Gastroesophageal sphincter (tissue), 4 donors: ENCODE measurements at regions not wholly inside any gene's neighbourhood (a gene's known extent, or its start where the extent isn't known, plus 50 kb on each side); places are given as distances from the start of the nearest gene placed in this dataset.

Experiments used
- ATAC-seq: fragments of 150-250 bp; one replicate; pipeline ENCODE4 v1.9.1; 2016; ENCODE audit warnings: mild to moderate bottlenecking, moderate library complexity
- H3K27ac ChIP-seq, 4 donors: fragments of 200-600 bp; sonication (generic) in 3 of 4; 1 replicate in 3 of 4; 2 replicates in 1 of 4; pipeline ENCODE4 v1.5.1; 2016 to 2019
- H3K27me3 ChIP-seq: fragments of 200-600 bp; sonication (generic); one replicate; pipeline ENCODE4 v1.5.1; 2019
- H3K36me3 ChIP-seq, 2 donors: fragments of 200-600 bp; sonication (generic); one replicate each; pipeline ENCODE4 v1.5.1; 2019; ENCODE audit warnings: control low read depth in 1 of 2
- H3K4me1 ChIP-seq, 3 donors: fragments of 200-600 bp; sonication (generic); 1 replicate in 2 of 3; 2 replicates in 1 of 3; pipeline ENCODE4 v1.5.1; 2016 to 2019; ENCODE audit warnings: control low read depth in 2 of 3
- H3K4me3 ChIP-seq, 2 donors: fragments of 200-600 bp; sonication (generic); one replicate each; pipeline ENCODE4 v1.5.1; 2019; ENCODE audit warnings: mild to moderate bottlenecking in 1 of 2, moderate library complexity in 1 of 2
- H3K9me3 ChIP-seq, 3 donors: fragments of 200-600 bp; sonication (generic); one replicate each; pipeline ENCODE4 v1.5.1; 2017 to 2019; ENCODE audit warnings: control low read depth in 2 of 3
- CTCF ChIP-seq, 4 experiments: fragments of 200-600 bp in 2 of 4; fragments of 450-650 bp in 2 of 4; sonication (generic) in 1 of 4; IDR thresholded peaks; one replicate each; pipeline ENCODE4 v1.5.1; 2017 to 2019; ENCODE audit warnings: antibody characterized with exemption in 4 of 4, mild to moderate bottlenecking in 2 of 4, moderate library complexity in 2 of 4
- EP300 ChIP-seq: sonication (generic); formaldehyde crosslinking; IDR thresholded peaks from one replicate; pipeline ENCODE4 v1.6.1; 2017; ENCODE audit warnings: antibody characterized with exemption, mild to moderate bottlenecking
- POLR2A ChIP-seq, 2 donors: fragments of 450-650 bp; IDR thresholded peaks; one replicate each; pipeline ENCODE4 v1.6.1; 2017; ENCODE audit warnings: antibody characterized with exemption in 2 of 2, mild to moderate bottlenecking in 2 of 2, moderate library complexity in 1 of 2
- POLR2AphosphoS5 ChIP-seq: sonication (generic); formaldehyde crosslinking; IDR thresholded peaks from one replicate; pipeline ENCODE4 v1.6.1; 2017; ENCODE audit warnings: antibody characterized with exemption
- WGBS, 2 donors: methylation state at CpG; one replicate each; pipeline ENCODE4 v1.1.5; 2018; ENCODE audit warnings: low coverage in 1 of 2; 5-methylcytosine and 5-hydroxymethylcytosine counted together

DNA sequence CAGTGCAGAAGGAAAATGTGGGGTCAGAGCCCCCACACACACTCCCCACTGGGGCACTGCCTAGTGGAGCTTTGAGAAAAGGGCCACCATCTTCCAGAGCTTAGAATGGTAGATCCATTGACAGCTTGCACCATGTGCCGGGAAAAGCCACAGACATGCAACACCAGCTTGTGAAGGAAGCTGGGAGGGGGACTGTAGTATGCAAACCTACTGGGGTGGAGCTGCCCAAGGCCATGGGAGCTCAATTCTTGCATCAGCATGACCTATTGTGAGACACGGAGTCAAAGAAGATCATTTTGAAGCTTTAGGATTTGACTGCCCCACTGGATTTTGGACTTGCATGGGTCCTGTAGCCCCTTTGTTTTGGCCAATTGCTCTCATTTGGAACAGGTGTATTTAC is 142.8 kb upstream of the ARHGEF9 start:
- 100% methylated on average over 1 of the region's 2 CpGs; no CpG with 5 or more reads in 1 of the 2 donors for WGBS, 2 donors

GRCh38 chrX:63922221-63922620 is 137.2 kb upstream of the ARHGEF9 start:
- Histone ChIP-seq H3K9me3 (no peaks in the 10 kb centered on the region), H3K4me1 (no peaks in the 10 kb centered on the region), H3K4me3 (no peak overlapping the region), H3K36me3 (no peaks in the 10 kb centered on the region), H3K27ac (no peak overlapping the region), H3K27me3 (no peaks in the 10 kb centered on the region)
- ATAC-seq: no peak
- 20 to 33% methylated on average over 1 of the region's 2 CpGs for WGBS, 2 donors
- TF ChIP-seq POLR2AphosphoS5: no peak
- TF ChIP-seq EP300: no peak
- no peak for TF ChIP-seq POLR2A (IDR thresholded peaks at IDR 0.05)
- no peak for TF ChIP-seq CTCF (IDR thresholded peaks at IDR 0.05)

More for the DNA sequence above, 142.8 kb upstream of the ARHGEF9 start:
- Histone ChIP-seq H3K27me3 (no peaks in the 10 kb centered on the region), H3K36me3 (no peaks in the 10 kb centered on the region), H3K4me1 (no peaks in the 10 kb centered on the region), H3K9me3 (no peaks in the 10 kb centered on the region), H3K27ac (no peak overlapping the region), H3K4me3 (no peak overlapping the region)
- ATAC-seq: no peak
- TF ChIP-seq POLR2AphosphoS5 (no peak), POLR2A (IDR thresholded peaks at IDR 0.05) (no peak), EP300 (no peak), CTCF (IDR thresholded peaks at IDR 0.05) (no peak)

GRCh38 chrX:63920875-63921274 is 135.9 kb upstream of the ARHGEF9 start:
- Histone ChIP-seq H3K4me3 (no peak overlapping the region), H3K4me1 (no peaks in the 10 kb centered on the region), H3K36me3 (no peaks in the 10 kb centered on the region), H3K9me3 (no peaks in the 10 kb centered on the region), H3K27me3 (no peaks in the 10 kb centered on the region), H3K27ac (no peak overlapping the region)
- ATAC-seq: no peak
- TF ChIP-seq POLR2A (IDR thresholded peaks at IDR 0.05): no peak
- no peak for TF ChIP-seq EP300
- TF ChIP-seq CTCF (IDR thresholded peaks at IDR 0.05): no peak
- no peak for TF ChIP-seq POLR2AphosphoS5
- WGBS, 2 donors: 17% methylated on average over 1 of the region's 2 CpGs; no CpG with 5 or more reads in 1 of the 2 donors

DNA sequence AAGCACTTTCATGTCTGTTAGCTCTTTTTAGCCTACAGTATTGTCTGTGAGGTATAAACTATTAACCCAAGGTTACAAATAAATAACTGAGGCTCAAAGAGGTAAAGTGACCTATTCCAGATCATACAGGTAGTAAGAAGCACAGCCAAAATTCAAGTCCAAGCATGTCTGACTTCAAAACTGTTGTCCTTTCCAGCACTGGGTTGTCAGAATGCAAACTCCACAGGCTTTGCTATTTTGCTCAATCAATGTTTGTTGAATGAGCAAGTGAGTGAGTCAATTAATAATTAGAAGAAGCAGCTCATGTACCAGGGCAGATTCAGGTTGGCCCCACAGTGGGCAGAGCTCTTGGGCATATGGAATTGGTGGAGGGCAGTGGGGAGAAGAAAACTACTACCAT is 134.1 kb upstream of the ARHGEF9 start:
- Histone ChIP-seq H3K9me3 (no peaks in the 10 kb centered on the region), H3K4me3 (no peak overlapping the region), H3K27me3 (no peaks in the 10 kb centered on the region), H3K4me1 (no peaks in the 10 kb centered on the region), H3K36me3 (no peaks in the 10 kb centered on the region), H3K27ac (no peak overlapping the region)
- TF ChIP-seq POLR2AphosphoS5 (no peak), EP300 (no peak), POLR2A (IDR thresholded peaks at IDR 0.05) (no peak), CTCF (IDR thresholded peaks at IDR 0.05) (no peak)
- ATAC-seq: no peak

DNA sequence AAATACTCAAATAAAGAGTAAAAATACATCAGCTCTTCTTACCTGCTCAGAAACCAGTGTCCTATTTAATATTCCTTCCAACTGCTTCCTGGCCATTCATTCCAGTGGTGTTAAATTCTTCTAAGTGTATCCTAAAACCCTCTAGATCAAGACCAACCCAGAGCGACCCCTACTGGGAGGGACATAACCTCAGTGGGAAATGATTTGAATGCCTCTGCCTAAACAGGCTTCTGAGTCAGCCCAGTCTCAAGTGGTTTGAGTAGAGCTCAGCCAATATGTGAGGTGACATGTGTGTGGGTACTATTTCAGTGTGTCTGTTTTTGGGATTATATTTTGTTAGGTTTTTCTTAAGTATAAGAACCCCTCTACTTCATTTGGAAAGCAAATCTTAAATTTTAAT is 133.6 kb upstream of the ARHGEF9 start:
- H3K36me3 ChIP-seq: no peaks in the 10 kb centered on the region
- no peaks in the 10 kb centered on the region for H3K4me1 ChIP-seq
- ATAC-seq: no peak
- WGBS, 2 donors: 0% methylated on average over 1 of the region's 1 CpG; no CpG with 5 or more reads in 1 of the 2 donors
- H3K27me3 ChIP-seq: no peaks in the 10 kb centered on the region
- no peak overlapping the region for H3K27ac ChIP-seq
- TF ChIP-seq POLR2AphosphoS5 (no peak), CTCF (IDR thresholded peaks at IDR 0.05) (no peak)
- no peak overlapping the region for H3K4me3 ChIP-seq
- no peaks in the 10 kb centered on the region for H3K9me3 ChIP-seq
